AG04449 (cell line): ENCODE measurements at regions not wholly inside any gene's neighbourhood (a gene's known extent, or its start where the extent isn't known, plus 50 kb on each side); places are given as distances from the start of the nearest gene placed in this dataset.

Experiments used
- CTCF ChIA-PET: fragments of 350-600 bp; formaldehyde crosslinking; extraction: SDS; loops from one replicate; lab custom pipeline; 2021; ENCODE audit warnings: antibody characterized with exemption; lab: Yijun Ruan, JAX
- POLR2A ChIA-PET: fragments of 400-600, 350-600 bp; formaldehyde crosslinking; extraction: SDS; loops from one replicate; lab custom pipeline; 2020; ENCODE audit warnings: antibody characterized with exemption, inconsistent platforms; lab: Yijun Ruan, JAX
- DNase-seq: peaks from one replicate; pipeline ENCODE4 v3.0.0-alpha.2; 2010; ENCODE audit warnings: low read depth, low spot score
- H3K4me3 ChIP-seq: 2 replicates; pipeline ENCODE4 v1.5.1; 2011; ENCODE audit warnings: low read depth, mild to moderate bottlenecking, control low read depth, low read length
- CTCF ChIP-seq: IDR thresholded peaks from one replicate; pipeline ENCODE4 v1.5.1; 2011; ENCODE audit warnings: mild to moderate bottlenecking, moderate library complexity, low read length, control low read depth, inconsistent platforms; ENCODE audit not compliant: insufficient read depth; ENCODE audit errors: missing control alignments

GRCh38 chr15:91665212-91665611 is 188.3 kb upstream of the SLCO3A1 start:
- ChIA-PET POLR2A (no interaction called here), CTCF (no interaction called here)
- no peak overlapping the region for H3K4me3 ChIP-seq
- TF ChIP-seq CTCF: no peak
- DNase-seq: no peak

- POLR2A ChIA-PET: no interaction called here
- CTCF ChIA-PET: no interaction called here
- no peak overlapping the region for H3K4me3 ChIP-seq
- DNase-seq: no peak
- TF ChIP-seq CTCF: no peak
Measured at GRCh38 chr15:91668370-91668769, 185.1 kb upstream of the SLCO3A1 start.

- DNase-seq: no peak
- no peak for TF ChIP-seq CTCF
- H3K4me3 ChIP-seq: no peak overlapping the region
- POLR2A ChIA-PET: no interaction called here
- CTCF ChIA-PET: interaction anchor here (0.7 kb wide), 1 partner anchor 36 kb away, joined by 3 read pairs; no protein-coding TSS in a partner anchor
Measured at GRCh38 chr15:91670108-91670507, 183.4 kb upstream of the SLCO3A1 start.

GRCh38 chr15:91678003-91678402 is 175.5 kb upstream of the SLCO3A1 start:
- no peak for DNase-seq
- POLR2A ChIA-PET: no interaction called here
- no peak overlapping the region for H3K4me3 ChIP-seq
- CTCF ChIA-PET: no interaction called here
- TF ChIP-seq CTCF: no peak

GRCh38 chr15:91679447-91679846 is 174.1 kb upstream of the SLCO3A1 start:
- TF ChIP-seq CTCF: no peak
- CTCF ChIA-PET: no interaction called here
- no peak for DNase-seq
- no peak overlapping the region for H3K4me3 ChIP-seq
- POLR2A ChIA-PET: no interaction called here

GRCh38 chr15:91685436-91685835 is 168.1 kb upstream of the SLCO3A1 start:
- DNase-seq: no peak
- H3K4me3 ChIP-seq: no peak overlapping the region
- CTCF ChIA-PET: no interaction called here
- POLR2A ChIA-PET: no interaction called here
- no peak for TF ChIP-seq CTCF
